Suprapubic skin (tissue), 4 donors: ENCODE measurements at regions not wholly inside any gene's neighbourhood (a gene's known extent, or its start where the extent isn't known, plus 50 kb on each side); places are given as distances from the start of the nearest gene placed in this dataset.

ENCODE experiments used
- EP300 ChIP-seq: sonication (generic); formaldehyde crosslinking; IDR thresholded peaks from one replicate; pipeline ENCODE4 v1.6.1; 2017; ENCODE audit warnings: antibody characterized with exemption
- POLR2A ChIP-seq, 2 donors: fragments of 450-650 bp; IDR thresholded peaks; one replicate each; pipeline ENCODE4 v1.6.1; 2017; ENCODE audit warnings: antibody characterized with exemption in 2 of 2, mild to moderate bottlenecking in 2 of 2, moderate library complexity in 2 of 2
- POLR2AphosphoS5 ChIP-seq, 3 donors: sonication (generic); formaldehyde crosslinking; IDR thresholded peaks; one replicate each; pipeline ENCODE4 v1.6.1; 2017; ENCODE audit warnings: antibody characterized with exemption in 3 of 3
- TF ChIP-seq, protein P1 (sequence below), 2 donors: fragments of 200-600 bp in 1 of 2; fragments of 450-650 bp in 1 of 2; sonication (generic) in 1 of 2; IDR thresholded peaks; one replicate each; pipeline ENCODE4 v1.5.1; 2016 to 2019; ENCODE audit warnings: antibody characterized with exemption in 2 of 2, mild to moderate bottlenecking in 1 of 2, moderate library complexity in 1 of 2

DNA sequence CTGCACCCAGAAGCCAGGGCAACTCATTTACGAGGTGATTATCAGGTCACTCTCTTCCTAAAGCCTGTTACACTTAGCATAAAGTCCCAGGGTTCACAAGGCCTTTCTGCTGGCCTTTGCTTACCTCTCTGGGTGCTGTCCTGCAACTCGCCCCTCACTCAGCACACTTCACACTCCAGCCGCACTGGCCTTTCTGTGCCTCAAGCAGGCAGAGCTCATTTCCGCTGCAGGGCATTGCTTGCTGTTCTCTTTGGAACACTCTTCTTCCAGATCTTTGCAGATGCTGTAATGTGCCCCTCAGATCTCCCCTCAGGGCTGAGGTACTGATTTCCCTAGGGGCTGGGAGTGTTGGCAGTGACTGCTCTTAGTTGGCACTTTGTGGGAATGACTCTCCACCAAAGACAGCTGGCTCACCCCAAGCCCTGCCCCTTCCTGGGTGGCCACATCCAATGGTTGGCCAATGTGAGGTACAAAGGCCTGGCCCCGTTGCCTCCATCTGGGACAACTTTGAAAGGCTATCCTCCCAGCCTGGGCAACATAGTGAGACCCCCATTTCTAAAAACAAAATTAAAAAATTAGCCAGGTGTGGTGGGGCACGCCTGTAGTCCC, 50.8 kb upstream of the SSBP3 start:
- TF ChIP-seq POLR2AphosphoS5 (IDR thresholded peaks at IDR 0.05) (no peak), EP300 (no peak), POLR2A (IDR thresholded peaks at IDR 0.05) (no peak)
- TF ChIP-seq, protein P1, sequence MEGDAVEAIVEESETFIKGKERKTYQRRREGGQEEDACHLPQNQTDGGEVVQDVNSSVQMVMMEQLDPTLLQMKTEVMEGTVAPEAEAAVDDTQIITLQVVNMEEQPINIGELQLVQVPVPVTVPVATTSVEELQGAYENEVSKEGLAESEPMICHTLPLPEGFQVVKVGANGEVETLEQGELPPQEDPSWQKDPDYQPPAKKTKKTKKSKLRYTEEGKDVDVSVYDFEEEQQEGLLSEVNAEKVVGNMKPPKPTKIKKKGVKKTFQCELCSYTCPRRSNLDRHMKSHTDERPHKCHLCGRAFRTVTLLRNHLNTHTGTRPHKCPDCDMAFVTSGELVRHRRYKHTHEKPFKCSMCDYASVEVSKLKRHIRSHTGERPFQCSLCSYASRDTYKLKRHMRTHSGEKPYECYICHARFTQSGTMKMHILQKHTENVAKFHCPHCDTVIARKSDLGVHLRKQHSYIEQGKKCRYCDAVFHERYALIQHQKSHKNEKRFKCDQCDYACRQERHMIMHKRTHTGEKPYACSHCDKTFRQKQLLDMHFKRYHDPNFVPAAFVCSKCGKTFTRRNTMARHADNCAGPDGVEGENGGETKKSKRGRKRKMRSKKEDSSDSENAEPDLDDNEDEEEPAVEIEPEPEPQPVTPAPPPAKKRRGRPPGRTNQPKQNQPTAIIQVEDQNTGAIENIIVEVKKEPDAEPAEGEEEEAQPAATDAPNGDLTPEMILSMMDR (IDR thresholded peaks at IDR 0.05) = no peak
